ES-I3 (cell line): ENCODE measurements at regions not wholly inside any gene's neighbourhood (a gene's known extent, or its start where the extent isn't known, plus 50 kb on each side); places are given as distances from the start of the nearest gene placed in this dataset.
"Not testable (repeated sequence)": the region's sequence is repeated elsewhere in the genome, so short reads cannot be mapped to it uniquely, and the experiment has no call there.

ENCODE experiments used
- H3K36me3 ChIP-seq: 2 replicates; pipeline ENCODE4 v1.6.1; 2013; ENCODE audit warnings: mild to moderate bottlenecking, low read length, control low read depth, moderate library complexity; ENCODE audit not compliant: insufficient read depth
- H3K4me1 ChIP-seq: 2 replicates; pipeline ENCODE4 v1.6.1; 2013; ENCODE audit warnings: mild to moderate bottlenecking, control low read depth, low read length; ENCODE audit not compliant: insufficient read depth
- H3K9ac ChIP-seq: 2 replicates; pipeline ENCODE4 v1.6.1; 2013; ENCODE audit warnings: low read depth, mild to moderate bottlenecking, low read length, moderate library complexity
- H3K9me3 ChIP-seq: 2 replicates; pipeline ENCODE4 v1.6.1; 2013; ENCODE audit warnings: mild to moderate bottlenecking, low read length, moderate library complexity; ENCODE audit not compliant: control insufficient read depth, insufficient read depth

DNA sequence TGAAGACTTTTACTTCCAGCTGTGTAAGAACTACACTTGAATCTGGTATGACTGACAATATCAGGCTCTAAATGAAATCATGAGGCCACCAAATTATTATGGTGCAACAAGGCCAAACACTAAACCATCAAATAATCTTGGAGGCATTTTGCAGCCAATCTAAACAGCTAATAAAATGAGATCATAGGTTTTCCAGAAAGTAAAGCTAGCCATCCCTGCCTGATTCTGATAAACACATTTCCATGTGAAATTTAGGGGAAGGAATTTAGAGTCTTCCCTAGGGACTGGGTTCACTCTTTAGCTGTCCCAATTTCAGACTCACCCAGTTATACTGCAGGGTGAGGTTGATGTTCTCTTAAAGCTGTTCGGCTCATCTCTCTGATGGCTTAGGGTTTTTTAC, 190.3 kb upstream of the TMEM196 start:
- Histone ChIP-seq H3K36me3 (peaks cover 23% of the 10 kb centered on the region), H3K4me1 (no peaks in the 10 kb centered on the region), H3K9me3 (no peaks in the 10 kb centered on the region), H3K9ac (no peak overlapping the region)

GRCh38 chr7:19958309-19958896, 185.0 kb upstream of the TMEM196 start:
- Histone ChIP-seq H3K9ac (no peak overlapping the region), H3K4me1 (no peaks in the 10 kb centered on the region), H3K9me3 (peaks cover 43% of the 10 kb centered on the region), H3K36me3 (peaks cover 35% of the 10 kb centered on the region)

DNA sequence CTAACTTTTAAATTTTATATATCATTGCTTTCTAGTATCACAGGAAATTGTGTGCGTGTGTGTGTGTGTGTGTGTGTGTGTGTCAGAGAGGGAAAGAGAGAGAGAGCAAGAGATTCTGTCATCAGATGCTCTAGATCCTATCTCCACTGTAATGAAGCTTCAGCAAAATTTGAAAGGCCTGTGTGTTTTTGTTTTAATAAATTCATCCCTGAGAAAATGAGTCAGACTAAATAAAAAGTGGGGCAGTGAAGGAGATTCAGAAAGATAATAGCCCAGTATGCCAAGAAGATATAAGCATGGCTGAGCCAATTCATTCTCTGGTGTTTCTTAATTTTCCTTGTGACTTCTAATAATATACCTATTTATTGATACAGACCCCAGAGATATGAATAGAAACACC, 184.2 kb upstream of the TMEM196 start:
- Histone ChIP-seq H3K36me3 (peaks cover 32% of the 10 kb centered on the region), H3K4me1 (no peaks in the 10 kb centered on the region), H3K9me3 (peaks cover 43% of the 10 kb centered on the region), H3K9ac (no peak overlapping the region)

GRCh38 chr7:19954166-19954565, 180.7 kb upstream of the TMEM196 start:
- not testable (repeated sequence) for H3K9ac ChIP-seq, H3K4me1 ChIP-seq
- Histone ChIP-seq H3K36me3 (peaks cover 27% of the 10 kb centered on the region), H3K9me3 (peaks cover 50% of the 10 kb centered on the region)

GRCh38 chr7:19953411-19953810, 180.0 kb upstream of the TMEM196 start:
- Histone ChIP-seq H3K36me3 (peaks cover 26% of the 10 kb centered on the region), H3K9me3 (peaks cover 51% of the 10 kb centered on the region)
- H3K9ac ChIP-seq, H3K4me1 ChIP-seq: not testable (repeated sequence)

DNA sequence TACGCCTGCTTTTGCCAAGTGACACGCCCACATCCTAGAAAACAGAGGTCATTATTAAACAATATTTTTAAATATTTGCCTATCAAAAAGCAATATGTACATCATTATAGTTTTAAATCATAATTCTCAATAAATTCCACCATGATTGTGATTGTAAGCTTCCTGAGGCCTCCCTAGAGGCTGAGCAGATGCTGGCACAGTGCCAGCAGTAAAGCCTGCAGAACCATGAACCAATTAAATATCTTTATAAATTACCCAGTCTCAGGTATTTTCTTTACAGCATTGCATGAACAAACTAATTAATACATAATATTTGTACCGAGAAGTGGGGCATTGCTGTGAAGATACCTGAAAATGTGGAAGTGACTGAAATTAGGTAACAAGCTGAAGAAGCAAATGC, 174.7 kb upstream of the TMEM196 start:
- Histone ChIP-seq H3K36me3 (peaks cover 14% of the 10 kb centered on the region), H3K9me3 (peaks cover 15% of the 10 kb centered on the region; the same call in 1 of the 2 replicates), H3K9ac (no peak overlapping the region), H3K4me1 (no peaks in the 10 kb centered on the region)

DNA sequence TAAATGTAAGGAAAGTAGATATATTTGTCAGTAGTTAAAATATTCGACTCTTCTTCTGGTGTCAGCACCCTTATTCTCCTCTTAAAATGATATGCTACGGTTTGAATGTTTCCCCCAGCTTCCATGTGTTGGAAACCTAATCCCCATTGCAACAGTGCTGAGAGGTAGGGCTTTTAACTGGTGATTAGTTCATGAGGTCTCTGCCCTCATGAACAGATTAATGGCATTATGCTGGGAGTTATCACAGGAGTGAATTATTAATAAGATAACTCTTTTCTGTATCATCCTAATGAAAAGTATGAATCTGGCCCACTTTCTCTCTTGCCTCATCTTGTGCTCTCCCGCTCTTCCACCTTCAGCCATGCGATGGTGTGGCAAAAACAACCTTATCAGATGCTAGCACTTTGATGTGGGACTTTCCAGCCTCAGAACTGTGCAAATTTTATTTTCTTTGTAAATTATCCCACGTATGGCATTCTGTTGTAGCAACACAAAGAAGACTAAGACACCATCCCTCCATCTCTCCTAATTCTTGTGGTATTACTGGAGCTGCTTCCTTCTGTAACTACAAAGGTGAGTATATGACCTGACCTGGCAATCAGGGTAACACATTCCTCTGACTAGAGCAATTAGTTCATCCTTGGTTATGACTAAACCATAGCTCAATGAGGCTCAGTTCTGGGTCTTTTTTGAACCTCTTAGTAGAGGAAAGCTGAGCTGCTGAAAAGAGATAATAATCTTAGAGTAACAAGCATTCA, 171.1 kb upstream of the TMEM196 start:
- no peak overlapping the region for H3K9ac ChIP-seq
- H3K36me3 ChIP-seq: peaks cover 18% of the 10 kb centered on the region
- H3K9me3 ChIP-seq: peaks cover 8% of the 10 kb centered on the region; the same call in 1 of the 2 replicates
- no peaks in the 10 kb centered on the region for H3K4me1 ChIP-seq

GRCh38 chr7:19939746-19940145, 166.3 kb upstream of the TMEM196 start:
- Histone ChIP-seq H3K9ac (no peak overlapping the region), H3K36me3 (peaks cover 12% of the 10 kb centered on the region; the same call in 1 of the 2 replicates), H3K9me3 (no peaks in the 10 kb centered on the region; the same call in 1 of the 2 replicates), H3K4me1 (no peaks in the 10 kb centered on the region)

- H3K36me3 ChIP-seq: peaks cover 13% of the 10 kb centered on the region; the same call in 1 of the 2 replicates
- no peaks in the 10 kb centered on the region for H3K4me1 ChIP-seq
- no peaks in the 10 kb centered on the region for H3K9me3 ChIP-seq
- no peak overlapping the region for H3K9ac ChIP-seq
These were observed 159.3 kb upstream of the TMEM196 start for GRCh38 chr7:19932549-19933249.

- Histone ChIP-seq H3K4me1 (no peaks in the 10 kb centered on the region), H3K9ac (no peak overlapping the region), H3K9me3 (no peaks in the 10 kb centered on the region), H3K36me3 (peaks cover 10% of the 10 kb centered on the region; the same call in 1 of the 2 replicates)
These were observed 157.4 kb upstream of the TMEM196 start for GRCh38 chr7:19930851-19931250.

GRCh38 chr7:19930051-19930450, 156.6 kb upstream of the TMEM196 start:
- no peaks in the 10 kb centered on the region for H3K9me3 ChIP-seq
- H3K9ac ChIP-seq: no peak overlapping the region
- no peaks in the 10 kb centered on the region for H3K4me1 ChIP-seq
- peaks cover 10% of the 10 kb centered on the region; the same call in 1 of the 2 replicates for H3K36me3 ChIP-seq

DNA sequence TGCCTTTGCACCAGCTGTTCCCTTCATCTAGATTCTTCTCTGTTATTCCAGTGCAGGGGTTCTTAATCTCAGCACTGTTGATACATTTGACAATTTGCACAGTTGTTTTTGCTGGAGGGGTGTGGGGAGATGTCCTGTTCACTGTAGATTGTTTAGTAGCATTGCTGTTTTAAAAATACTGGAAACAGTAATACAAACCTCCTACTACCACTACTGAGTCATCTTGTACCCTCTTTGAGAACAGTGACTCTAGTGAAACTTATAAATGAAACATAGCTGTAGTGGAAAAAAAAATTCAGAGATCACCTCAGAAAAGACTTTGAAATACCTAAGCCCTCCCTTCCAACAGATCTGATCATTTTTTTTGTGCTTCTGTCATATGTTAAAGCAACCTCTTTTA, 154.8 kb upstream of the TMEM196 start:
- H3K4me1 ChIP-seq: no peaks in the 10 kb centered on the region
- no peaks in the 10 kb centered on the region for H3K9me3 ChIP-seq
- no peak overlapping the region for H3K9ac ChIP-seq
- H3K36me3 ChIP-seq: peaks cover 7% of the 10 kb centered on the region; the same call in 1 of the 2 replicates

DNA sequence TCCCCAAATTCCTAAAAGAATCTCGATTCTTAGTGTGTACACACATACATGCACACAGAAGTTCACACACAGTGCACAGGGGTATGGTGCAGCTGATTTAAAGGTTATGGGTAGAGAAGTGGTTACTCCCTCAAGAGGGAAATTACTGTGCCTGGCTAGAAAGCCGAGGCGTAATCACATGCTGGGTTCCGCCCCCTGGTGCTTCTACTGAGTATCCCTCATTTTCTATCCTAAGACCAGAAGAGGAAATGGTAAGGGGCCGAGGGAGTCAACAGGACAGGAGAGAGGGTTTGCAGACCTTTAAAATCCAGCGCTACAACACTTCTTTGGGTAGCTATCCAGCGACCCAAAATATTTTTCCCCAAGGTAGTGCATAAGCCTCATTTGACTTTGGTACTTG, 147.3 kb upstream of the TMEM196 start:
- Histone ChIP-seq H3K9ac (no peak overlapping the region), H3K4me1 (no peaks in the 10 kb centered on the region), H3K9me3 (no peaks in the 10 kb centered on the region), H3K36me3 (no peaks in the 10 kb centered on the region)

DNA sequence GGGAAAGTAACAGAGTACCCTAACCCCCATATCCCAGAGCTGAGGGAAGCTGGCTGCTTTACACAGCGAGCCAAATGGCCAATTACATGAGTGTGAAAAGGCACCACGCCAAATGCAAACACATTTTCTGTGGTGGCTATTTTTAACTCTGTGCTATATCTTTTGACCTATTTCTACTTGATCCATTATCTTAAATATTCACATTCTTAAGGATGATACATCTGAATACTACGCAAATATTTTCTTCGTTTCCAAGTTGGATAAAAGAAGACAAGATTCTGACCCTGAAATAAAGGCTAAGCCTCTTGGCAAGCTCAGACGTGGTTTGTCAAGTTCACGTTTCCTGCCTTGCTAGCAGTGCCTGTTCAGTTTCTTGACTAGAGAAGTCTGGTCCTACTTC, 146.7 kb upstream of the TMEM196 start:
- Histone ChIP-seq H3K4me1 (no peaks in the 10 kb centered on the region), H3K9me3 (no peaks in the 10 kb centered on the region), H3K9ac (no peak overlapping the region), H3K36me3 (no peaks in the 10 kb centered on the region)
